A549 (cell line): ENCODE measurements at regions not wholly inside any gene's neighbourhood (a gene's known extent, or its start where the extent isn't known, plus 50 kb on each side); places are given as distances from the start of the nearest gene placed in this dataset.

Experiments used
- ATAC-seq, 2 experiments: fragments of 200-7000 bp in 1 of 2; fragments of >200 bp in 1 of 2; cut with Nextera tagmentation in 1 of 2; cut with Tn5 transposase in 1 of 2; 3 replicates each; pipeline versions ENCODE4 v1.8.0 to v1.9.1; 2018 to 2020; ENCODE audit warnings: mild to moderate bottlenecking in 1 of 2, moderate library complexity in 1 of 2
- CTCF ChIA-PET: fragments of 300-600 bp; sonication (Branson Sonifier 250); formaldehyde crosslinking; extraction: SDS; loops from one replicate; lab custom pipeline; 2021; ENCODE audit warnings: antibody characterized with exemption, inconsistent platforms; lab: Yijun Ruan, JAX
- POLR2A ChIA-PET: fragments of 350-600 bp; formaldehyde crosslinking; extraction: SDS; loops from one replicate; lab custom pipeline; 2021; ENCODE audit warnings: antibody characterized with exemption, inconsistent platforms; lab: Yijun Ruan, JAX
- DNase-seq, 2 experiments: peaks; one replicate each; pipeline versions ENCODE4 v3.0.0 to v3.0.0-alpha.2; 2011 to 2016; ENCODE audit warnings: low read depth in 1 of 2, low spot score in 1 of 2
- FAIRE-seq: peaks from 2 replicates; lab custom pipeline; 2011; peaks lifted over from hg19 to GRCh38; lab: Jason Lieb, UNC
- H3K27ac ChIP-seq, 2 experiments: fragments of >200 bp; sonication (Bioruptor Twin); formaldehyde crosslinking; 3 replicates each; pipeline ENCODE4 v1.5.1; 2016 to 2017
- H3K4me1 ChIP-seq: fragments of >200 bp; sonication (Bioruptor Twin); formaldehyde crosslinking; 3 replicates; pipeline ENCODE4 v1.6.1; 2016
- H3K4me2 ChIP-seq: fragments of >200 bp; sonication (Bioruptor Twin); formaldehyde crosslinking; 3 replicates; pipeline ENCODE4 v1.6.1; 2016
- H3K4me3 ChIP-seq: fragments of >200 bp; sonication (Bioruptor Twin); formaldehyde crosslinking; 3 replicates; pipeline ENCODE4 v1.5.1; 2016
- H3K9me3 ChIP-seq: fragments of >200 bp; sonication (Bioruptor Twin); formaldehyde crosslinking; 3 replicates; pipeline ENCODE4 v1.6.1; 2016
- BHLHE40 ChIP-seq: IDR thresholded peaks from 2 replicates; pipeline ENCODE4 v1.6.1; 2012; ENCODE audit warnings: low read depth, low read length, inconsistent platforms
- CBX8 ChIP-seq: fragments of 200-600 bp; sonication (generic); IDR thresholded peaks from 2 replicates; pipeline ENCODE4 v1.6.1; 2016
- CTCF ChIP-seq: fragments of >200 bp; sonication (Bioruptor Twin); formaldehyde crosslinking; IDR thresholded peaks from 3 replicates; pipeline ENCODE4 v1.5.1; 2016
- E2F6 ChIP-seq: IDR thresholded peaks from 2 replicates; pipeline ENCODE4 v1.6.1; 2012; ENCODE audit warnings: low read depth, borderline replicate concordance
- EHF ChIP-seq: fragments of 250-450 bp; sonication (Bioruptor Pico); IDR thresholded peaks from 2 replicates; pipeline ENCODE4 v1.5.0; 2020; ENCODE audit warnings: mild to moderate bottlenecking
- ELK1 ChIP-seq: fragments of 150-350 bp; IDR thresholded peaks from 2 replicates; pipeline ENCODE4 v1.6.1; 2014; ENCODE audit warnings: low read depth, mild to moderate bottlenecking, low read length
- FOSL2 ChIP-seq, 2 experiments: fragments of 450-650 bp in 1 of 2; fragments of >200 bp in 1 of 2; sonication (Bioruptor Twin) in 1 of 2; formaldehyde crosslinking; IDR thresholded peaks; 2 replicates each; pipeline versions ENCODE4 v1.5.0 to v1.6.1; 2016 to 2020; ENCODE audit warnings: mild to moderate bottlenecking in 1 of 2, moderate library complexity in 1 of 2
- HDAC2 ChIP-seq: fragments of 200-600 bp; sonication (generic); IDR thresholded peaks from 2 replicates; pipeline ENCODE4 v1.6.1; 2016
- HMGXB4 ChIP-seq: fragments of 250-450 bp; sonication (Bioruptor Pico); IDR thresholded peaks from 2 replicates; pipeline ENCODE4 v1.5.0; 2021; ENCODE audit warnings: mild to moderate bottlenecking, moderate library complexity, borderline replicate concordance
- KDM5A ChIP-seq: fragments of 200-600 bp; sonication (generic); IDR thresholded peaks from 2 replicates; pipeline ENCODE4 v1.6.1; 2016; ENCODE audit warnings: antibody characterized with exemption, mild to moderate bottlenecking
- MAFK ChIP-seq: fragments of 450-650 bp; IDR thresholded peaks from 2 replicates; pipeline ENCODE4 v1.6.1; 2014; ENCODE audit not compliant: partially characterized antibody
- MAX ChIP-seq: IDR thresholded peaks from 2 replicates; pipeline ENCODE4 v1.6.1; 2012
- NFE2L2 ChIP-seq: fragments of 150-350 bp; conservative IDR thresholded peaks from 2 replicates; pipeline ENCODE4 v1.6.1; 2014; ENCODE audit warnings: low read length
- NPAS2 ChIP-seq: fragments of 250-450 bp; sonication (Bioruptor Pico); IDR thresholded peaks from 2 replicates; pipeline ENCODE4 v1.8.0; 2022; ENCODE audit warnings: mild to moderate bottlenecking, moderate library complexity, borderline replicate concordance
- PBX3 ChIP-seq: IDR thresholded peaks from 2 replicates; pipeline ENCODE4 v1.6.1; 2012
- POLR2A ChIP-seq: IDR thresholded peaks from 2 replicates; pipeline ENCODE4 v1.6.1; 2012; ENCODE audit warnings: mild to moderate bottlenecking, low read length
- RCOR1 ChIP-seq: fragments of 150-350 bp; IDR thresholded peaks from 2 replicates; pipeline ENCODE4 v1.6.1; 2014; ENCODE audit warnings: antibody characterized with exemption, low read length, low read depth
- SMC3 ChIP-seq: fragments of >200 bp; sonication (Bioruptor Twin); formaldehyde crosslinking; IDR thresholded peaks from 3 replicates; pipeline ENCODE4 v1.6.1; 2018; ENCODE audit warnings: inconsistent platforms
- TP53 ChIP-seq: fragments of 250-450 bp; sonication (Bioruptor Pico); IDR thresholded peaks from 2 replicates; pipeline ENCODE4 v1.5.0; 2021; ENCODE audit warnings: mild to moderate bottlenecking, moderate library complexity
- USF2 ChIP-seq: fragments of 450-650 bp; IDR thresholded peaks from 2 replicates; pipeline ENCODE4 v1.6.1; 2014; ENCODE audit warnings: antibody characterized with exemption
- ZSCAN20 ChIP-seq: fragments of 250-450 bp; sonication (Bioruptor Pico); IDR thresholded peaks from 2 replicates; pipeline ENCODE4 v1.8.0; 2022; ENCODE audit warnings: mild to moderate bottlenecking, moderate library complexity
- WGBS: methylation state at CpG from one replicate; pipeline ENCODE4 v1.1.6; 2017; ENCODE audit errors: missing lambda C conversion rate; 5-methylcytosine and 5-hydroxymethylcytosine counted together

GRCh38 chr2:220626603-220627002 lies 945.5 kb downstream of the EPHA4 start:
- Histone ChIP-seq H3K4me2 (no peak overlapping the region), H3K4me1 (no peaks in the 10 kb centered on the region), H3K4me3 (no peak overlapping the region)
- FAIRE-seq, result no peak
- POLR2A ChIA-PET, result no interaction called here
- no peak for ATAC-seq
- WGBS, result 37% methylated on average over 3 of the region's 3 CpGs
- TF ChIP-seq HMGXB4 (CRISPR knock-in tag), result no peak
- TF ChIP-seq CBX8, result no peak
- TF ChIP-seq E2F6, result no peak
- TF ChIP-seq, all 56 proteins: peak for 0
- CTCF ChIA-PET, result no interaction called here
- Histone ChIP-seq H3K9me3 (no peaks in the 10 kb centered on the region), H3K27ac (no peak overlapping the region)
- no peak for DNase-seq

GRCh38 chr2:220628252-220628651 lies 943.9 kb downstream of the EPHA4 start:
- no peak for FAIRE-seq
- H3K4me3 ChIP-seq, result no peak overlapping the region
- H3K9me3 ChIP-seq, result no peaks in the 10 kb centered on the region
- POLR2A ChIA-PET, result no interaction called here
- no peak overlapping the region for H3K27ac ChIP-seq
- CTCF ChIA-PET, result no interaction called here
- no peaks in the 10 kb centered on the region for H3K4me1 ChIP-seq
- ATAC-seq, result no peak
- no peak for DNase-seq
- TF ChIP-seq CTCF (no peak), BHLHE40 (no peak), SMC3 (no peak), NPAS2 (CRISPR knock-in tag) (no peak), KDM5A (no peak), POLR2A (no peak), HDAC2 (no peak), PBX3 (no peak), TP53 (no peak), ELK1 (no peak), MAX (no peak), FOSL2 (IDR thresholded peaks at IDR 0.05) (no peak), FOSL2 (CRISPR knock-in tag; IDR thresholded peaks at IDR 0.05) (no peak), USF2 (no peak)
- H3K4me2 ChIP-seq, result no peak overlapping the region

- 0 out of 3 replicates have a peak, but pooled peaks cover 5% of the 10 kb centered on the region for H3K4me1 ChIP-seq
- FAIRE-seq (no peak), ATAC-seq (no peak), DNase-seq (no peak)
- CTCF ChIA-PET, result no interaction called here
- no peak overlapping the region for H3K4me2 ChIP-seq
- H3K4me3 ChIP-seq, result no peak overlapping the region
- WGBS, result 42% methylated on average over 2 of the region's 2 CpGs
- POLR2A ChIA-PET, result no interaction called here
- no peaks in the 10 kb centered on the region for H3K9me3 ChIP-seq
- H3K27ac ChIP-seq, result no peak overlapping the region
- TF ChIP-seq RCOR1 (no peak), ZSCAN20 (CRISPR knock-in tag) (no peak), CTCF (no peak), POLR2A (no peak), SMC3 (no peak), MAFK (no peak), NFE2L2 (no peak), EHF (CRISPR knock-in tag) (no peak), KDM5A (no peak)
Observed at GRCh38 chr2:220641137-220641536, 931.0 kb downstream of the EPHA4 start.
